ENCODE measurements at regions not wholly inside any gene's neighbourhood (a gene's known extent, or its start where the extent isn't known, plus 50 kb on each side); places are given as distances from the start of the nearest gene placed in this dataset.
"Not testable (repeated sequence)": the region's sequence is repeated elsewhere in the genome, so short reads cannot be mapped to it uniquely, and the experiment has no call there.

- CTCF ChIA-PET = no interaction called here
- Mint-ChIP-seq H3K27ac (ENCODE audit: unreplicated experiment) (no peak overlapping the region), H3K27me3 (ENCODE audit: insufficient read depth, unreplicated experiment) (no peaks in the 10 kb centered on the region), H3K4me1 (ENCODE audit: low read depth, unreplicated experiment) (no peaks in the 10 kb centered on the region), H3K4me3 (ENCODE audit: unreplicated experiment) (no peak overlapping the region), H3K36me3 (ENCODE audit: insufficient read depth, unreplicated experiment) (no peaks in the 10 kb centered on the region), H3K9me3 (ENCODE audit: unreplicated experiment) (no peaks in the 10 kb centered on the region)
- POLR2A ChIA-PET = no interaction called here
- DNase-seq = no peak
- H3K9me3 ChIP-seq = no peaks in the 10 kb centered on the region
- H3K4me3 ChIP-seq (ENCODE audit: low read depth, low read length) = no peak overlapping the region
- no peak for TF ChIP-seq CTCF (IDR thresholded peaks at IDR 0.05; ENCODE audit: insufficient read depth in 1 of 2, low read depth in 1 of 2, low read length in 1 of 2, severe bottlenecking in 1 of 2, unreplicated experiment in 1 of 2)
- intact Hi-C loops (cut with micrococcal nuclease; ENCODE audit: unreplicated experiment) = no loop called here
- H3K36me3 ChIP-seq (ENCODE audit: control insufficient read depth, insufficient read depth, low read length) = no peaks in the 10 kb centered on the region
- H3K4me1 ChIP-seq = 0 out of 2 replicates have a peak, but pooled peaks cover 4% of the 10 kb centered on the region
- no TSS peak for BruUV-seq (replicated peaks)
- no peaks in the 10 kb centered on the region for H3K27me3 ChIP-seq (replicated peaks; ENCODE audit: control insufficient read depth, insufficient read depth, low read length)
Measured at GRCh38 chr2:77664491-77664890, 142.3 kb upstream of the LRRTM4 start.

- Mint-ChIP-seq H3K36me3 (ENCODE audit: insufficient read depth, unreplicated experiment) (no peaks in the 10 kb centered on the region), H3K27me3 (ENCODE audit: insufficient read depth, unreplicated experiment) (no peaks in the 10 kb centered on the region), H3K27ac (ENCODE audit: unreplicated experiment) (no peak overlapping the region), H3K9me3 (ENCODE audit: unreplicated experiment) (no peaks in the 10 kb centered on the region), H3K4me1 (ENCODE audit: low read depth, unreplicated experiment) (no peaks in the 10 kb centered on the region), H3K4me3 (ENCODE audit: unreplicated experiment) (no peak overlapping the region)
- CTCF ChIA-PET = no interaction called here
- TF ChIP-seq CTCF (IDR thresholded peaks at IDR 0.05; ENCODE audit: insufficient read depth in 1 of 2, low read depth in 1 of 2, low read length in 1 of 2, severe bottlenecking in 1 of 2, unreplicated experiment in 1 of 2) = no peak
- Histone ChIP-seq H3K27me3 (replicated peaks; ENCODE audit: control insufficient read depth, insufficient read depth, low read length) (no peaks in the 10 kb centered on the region), H3K36me3 (ENCODE audit: control insufficient read depth, insufficient read depth, low read length) (no peaks in the 10 kb centered on the region), H3K4me3 (ENCODE audit: low read depth, low read length) (no peak overlapping the region), H3K9me3 (no peaks in the 10 kb centered on the region), H3K4me1 (no peaks in the 10 kb centered on the region)
- POLR2A ChIA-PET = no interaction called here
- DNase-seq = no peak
- no TSS peak for BruUV-seq (replicated peaks)
- intact Hi-C loops (cut with micrococcal nuclease; ENCODE audit: unreplicated experiment) = no loop called here
Measured at GRCh38 chr2:77666251-77666980, 144.2 kb upstream of the LRRTM4 start.

GRCh38 chr2:77684543-77685319 is 162.6 kb upstream of the LRRTM4 start:
- H3K9me3 ChIP-seq; intact Hi-C loops (cut with micrococcal nuclease; ENCODE audit: unreplicated experiment); POLR2A ChIA-PET; H3K27me3 ChIP-seq (replicated peaks; ENCODE audit: control insufficient read depth, insufficient read depth, low read length); H3K4me3 ChIP-seq (ENCODE audit: low read depth, low read length); H3K36me3 Mint-ChIP-seq (ENCODE audit: insufficient read depth, unreplicated experiment); H3K9me3 Mint-ChIP-seq (ENCODE audit: unreplicated experiment); DNase-seq; H3K4me3 Mint-ChIP-seq (ENCODE audit: unreplicated experiment); H3K4me1 ChIP-seq; H3K27ac Mint-ChIP-seq (ENCODE audit: unreplicated experiment); BruUV-seq (replicated peaks); H3K27me3 Mint-ChIP-seq (ENCODE audit: insufficient read depth, unreplicated experiment); CTCF ChIA-PET; H3K4me1 Mint-ChIP-seq (ENCODE audit: low read depth, unreplicated experiment); H3K36me3 ChIP-seq (ENCODE audit: control insufficient read depth, insufficient read depth, low read length): not testable (repeated sequence)
